HTR-8/SVneo (cell line): ENCODE measurements at regions not wholly inside any gene's neighbourhood (a gene's known extent, or its start where the extent isn't known, plus 50 kb on each side); places are given as distances from the start of the nearest gene placed in this dataset.

Experiments used
- DNase-seq: peaks from one replicate; pipeline ENCODE4 v3.0.0; 2011; ENCODE audit warnings: low spot score, mixed read lengths; ENCODE audit not compliant: insufficient read length
- FAIRE-seq: peaks from 2 replicates; lab custom pipeline; 2011; peaks lifted over from hg19 to GRCh38; lab: Jason Lieb, UNC

DNA sequence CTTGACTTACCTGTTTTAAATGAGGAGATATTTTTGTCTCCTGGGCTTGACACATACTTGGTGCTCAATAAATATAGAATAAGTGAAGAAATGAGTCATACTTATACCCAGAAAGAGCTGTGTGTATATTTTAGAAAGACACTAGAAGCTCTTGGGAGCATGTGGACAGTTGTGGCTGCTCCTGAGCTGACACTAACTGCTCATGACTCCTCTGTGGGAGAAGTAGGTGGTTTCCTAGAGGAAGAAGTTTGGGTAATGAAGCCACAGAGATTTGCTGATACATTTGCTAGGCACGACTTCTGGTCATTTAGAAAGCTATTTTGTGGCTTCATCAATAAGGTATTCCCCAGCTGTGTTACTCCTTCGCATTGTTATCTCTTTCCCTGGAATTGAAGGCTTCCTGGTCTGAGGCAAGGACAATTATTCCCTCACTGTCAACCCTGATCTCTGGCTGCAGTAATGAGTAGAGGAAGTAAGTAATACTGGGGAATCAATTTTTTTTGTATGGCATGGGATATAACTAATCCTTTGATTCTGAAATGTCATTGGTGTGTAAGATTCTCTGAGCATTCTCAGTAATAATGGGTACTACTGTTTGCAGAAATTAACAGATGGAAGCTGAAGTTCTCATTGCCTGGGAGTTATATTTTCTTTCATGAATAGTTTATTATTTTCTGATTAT, 79.6 kb upstream of the DCBLD2 start:
- DNase-seq (no peak), FAIRE-seq (peak; percentile 66)

DNA sequence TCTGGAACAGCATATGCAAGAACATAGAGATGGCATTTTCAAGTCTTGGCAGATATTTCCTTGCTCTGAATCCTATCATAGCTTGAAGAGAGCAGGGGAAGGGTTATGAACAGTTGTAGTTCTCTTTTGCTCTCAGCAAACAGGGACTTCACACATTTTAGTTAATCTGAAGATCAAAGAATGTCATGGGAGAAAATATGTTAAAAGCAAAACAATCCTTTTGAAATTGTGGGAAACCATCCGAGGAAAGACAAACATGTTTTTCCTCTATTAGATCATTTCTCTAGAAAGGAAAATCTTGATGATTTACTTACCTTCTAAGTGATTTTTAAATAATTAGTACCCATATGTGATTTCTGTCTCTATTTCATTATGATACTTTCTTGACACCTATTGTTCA, 77.8 kb upstream of the DCBLD2 start:
- no peak for DNase-seq
- FAIRE-seq, result no peak

GRCh38 chr3:98978068-98978811, 76.7 kb upstream of the DCBLD2 start:
- FAIRE-seq (no peak), DNase-seq (no peak)

- peak; percentile 51 for FAIRE-seq
- no peak for DNase-seq
Measured at GRCh38 chr3:98977520-98977919, 76.0 kb upstream of the DCBLD2 start.

- FAIRE-seq (no peak), DNase-seq (no peak)
Measured at GRCh38 chr3:98974442-98974841, 72.9 kb upstream of the DCBLD2 start.

GRCh38 chr3:98972720-98973119, 71.2 kb upstream of the DCBLD2 start:
- DNase-seq (no peak), FAIRE-seq (peak; percentile 13)

- FAIRE-seq (no peak), DNase-seq (no peak)
Measured at GRCh38 chr3:98972155-98972554, 70.7 kb upstream of the DCBLD2 start.

DNA sequence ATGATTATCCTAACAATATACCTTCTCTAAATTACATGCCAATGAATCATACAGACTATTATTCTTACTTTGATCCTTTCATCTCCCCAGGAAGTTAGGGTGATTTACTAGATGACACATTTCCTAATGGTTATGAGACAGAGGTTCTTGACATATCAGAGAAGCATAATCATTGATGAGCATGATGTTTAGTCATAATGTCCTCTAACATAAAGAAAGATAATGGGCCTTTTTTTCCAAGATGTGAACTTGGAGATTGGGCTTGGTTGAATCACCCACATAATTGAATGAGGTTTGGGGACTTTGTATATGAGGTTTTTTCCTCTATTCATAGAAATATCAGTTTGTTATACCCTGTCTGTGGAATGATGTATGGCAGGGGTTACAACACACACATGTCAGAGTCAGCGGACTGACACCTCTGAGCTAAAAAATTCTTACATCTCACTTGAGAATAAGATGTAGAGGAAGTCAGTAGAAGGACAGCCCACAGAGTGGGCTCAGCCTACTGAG, 69.7 kb upstream of the DCBLD2 start:
- DNase-seq, result peak; percentile 53
- FAIRE-seq, result peak; percentile 55

- FAIRE-seq (no peak), DNase-seq (no peak)
Measured at GRCh38 chr3:98969295-98969694, 67.8 kb upstream of the DCBLD2 start.

DNA sequence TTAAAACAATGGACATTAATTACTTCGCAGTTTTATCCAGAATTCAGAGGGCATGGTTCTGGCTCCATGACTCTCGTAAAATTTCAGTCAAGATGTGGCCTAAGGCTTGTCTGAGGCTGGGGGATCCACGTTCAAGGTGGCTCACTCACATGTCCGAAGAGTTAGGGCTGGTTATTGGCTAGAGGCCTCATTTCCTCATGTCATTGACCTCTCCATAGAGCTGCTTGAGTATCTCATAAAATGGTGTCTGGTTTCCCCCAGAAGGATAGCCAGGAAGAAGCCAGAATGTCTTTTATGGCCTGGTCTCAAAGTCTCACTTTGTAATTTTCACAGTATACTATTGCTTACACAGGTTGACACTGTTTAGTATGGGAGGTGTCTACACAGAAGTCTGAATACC, 67.3 kb upstream of the DCBLD2 start:
- DNase-seq (no peak), FAIRE-seq (no peak)

DNA sequence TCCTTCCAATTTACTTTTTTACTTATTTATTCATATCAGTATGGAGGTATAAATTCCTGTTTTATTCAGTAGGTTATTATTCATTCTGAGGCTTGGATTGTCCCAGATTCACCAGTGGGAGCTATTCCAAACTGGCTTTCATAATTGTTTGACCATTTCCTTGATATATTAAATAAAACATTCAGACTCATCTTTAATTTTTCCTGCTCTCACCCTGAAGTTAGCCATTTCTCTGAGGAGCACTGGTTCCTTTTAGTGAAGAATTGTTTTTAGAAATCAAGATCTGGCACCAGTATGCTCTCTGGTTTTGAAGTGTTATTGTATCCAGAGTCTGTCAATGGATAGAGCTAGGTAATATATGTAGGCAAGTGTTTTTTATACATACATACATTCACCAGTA, 66.9 kb upstream of the DCBLD2 start:
- no peak for FAIRE-seq

DNA sequence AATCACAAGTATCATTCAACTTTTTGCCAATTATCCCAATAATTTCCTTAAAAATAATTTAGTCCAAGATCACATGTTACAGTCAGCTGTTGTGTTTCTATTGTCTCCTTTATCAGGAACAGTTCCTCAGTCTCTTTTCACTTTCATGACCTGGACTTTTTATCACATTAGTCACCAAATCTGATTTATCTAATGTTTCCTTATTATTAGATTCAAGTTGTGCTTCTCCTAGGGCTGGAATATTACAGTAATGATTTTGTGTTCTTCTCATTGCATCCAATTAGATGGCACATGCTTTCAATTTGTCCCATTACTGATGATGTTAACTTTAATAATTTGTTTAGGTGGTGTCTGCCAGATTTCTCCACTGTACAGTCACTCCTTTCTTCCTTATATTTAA, 66.3 kb upstream of the DCBLD2 start:
- no peak for FAIRE-seq
- no peak for DNase-seq

More for the DNA sequence above, 66.9 kb upstream of the DCBLD2 start:
- no peak for DNase-seq

GRCh38 chr3:98966862-98967546, 65.5 kb upstream of the DCBLD2 start:
- no peak for DNase-seq

DNA sequence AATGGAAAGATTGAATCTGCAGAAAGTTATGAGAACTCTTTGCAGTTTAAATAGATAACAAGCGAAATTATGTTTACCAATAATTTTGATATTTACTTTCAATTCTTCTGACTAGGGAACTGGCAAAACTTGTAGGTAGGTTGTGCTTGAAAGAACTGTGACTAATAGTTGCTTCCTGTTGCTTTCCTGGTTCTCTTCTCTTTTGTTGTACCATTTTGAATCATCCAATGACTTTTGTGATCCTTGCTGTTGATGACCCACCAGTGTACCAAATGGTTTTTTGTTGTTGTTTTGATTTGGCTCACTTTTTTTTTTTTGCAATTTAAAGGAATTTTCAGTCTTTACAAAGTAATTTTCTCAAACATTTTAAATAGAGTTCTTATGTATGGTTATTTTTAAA, 64.9 kb upstream of the DCBLD2 start:
- no peak for FAIRE-seq
- no peak for DNase-seq

More at GRCh38 chr3:98966862-98967546, 65.5 kb upstream of the DCBLD2 start:
- FAIRE-seq, result no peak

DNA sequence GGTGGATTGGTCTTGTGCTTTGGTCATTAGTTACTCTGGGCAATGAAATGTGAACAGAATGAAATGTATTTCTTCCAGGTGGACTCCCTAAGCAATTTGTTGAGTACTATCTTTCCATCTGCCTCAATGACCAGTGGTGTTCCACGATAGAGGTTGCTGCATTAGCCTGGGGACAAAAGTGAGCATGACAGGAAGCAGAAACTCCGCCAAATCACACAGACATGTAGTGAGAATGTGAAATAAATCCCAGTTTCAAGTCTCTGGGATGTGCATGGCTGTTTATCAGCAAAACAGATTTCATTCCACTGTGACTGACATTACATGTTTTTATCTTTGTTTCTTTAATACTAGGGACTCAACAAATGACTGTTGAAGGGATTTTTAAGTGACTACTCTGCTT, 63.3 kb upstream of the DCBLD2 start:
- FAIRE-seq (no peak), DNase-seq (no peak)

GRCh38 chr3:98963546-98963945, 62.1 kb upstream of the DCBLD2 start:
- DNase-seq, result no peak
- no peak for FAIRE-seq

GRCh38 chr3:98962951-98963350, 61.5 kb upstream of the DCBLD2 start:
- FAIRE-seq (no peak), DNase-seq (no peak)

- DNase-seq, result no peak
- FAIRE-seq, result peak; percentile 44
Measured at GRCh38 chr3:98962189-98962930, 60.9 kb upstream of the DCBLD2 start.

GRCh38 chr3:98961161-98962155, 60.0 kb upstream of the DCBLD2 start:
- DNase-seq, result no peak
- FAIRE-seq, result no peak
